Endothelial cell of umbilical vein (primary cell): ENCODE measurements at regions not wholly inside any gene's neighbourhood (a gene's known extent, or its start where the extent isn't known, plus 50 kb on each side); places are given as distances from the start of the nearest gene placed in this dataset.

ENCODE experiments used
- CTCF ChIP-seq, 2 donors: IDR thresholded peaks; 1 replicate in 1 of 2; 2 replicates in 1 of 2; pipeline ENCODE4 v1.5.1; 2011; ENCODE audit warnings: low read length in 2 of 2, mild to moderate bottlenecking in 2 of 2, moderate library complexity in 2 of 2, control low read depth in 1 of 2, inconsistent platforms in 1 of 2, low read depth in 1 of 2; ENCODE audit not compliant: insufficient read depth in 1 of 2; ENCODE audit errors: extremely low read depth in 1 of 2
- EZH2 ChIP-seq: IDR thresholded peaks from 2 replicates; pipeline ENCODE4 v1.6.1; 2012; ENCODE audit warnings: borderline replicate concordance, low read depth, mild to moderate bottlenecking, moderate library complexity, low read length, inconsistent platforms; ENCODE audit not compliant: severe bottlenecking
- JUN ChIP-seq: IDR thresholded peaks from 2 replicates; pipeline ENCODE4 v1.6.1; 2011; ENCODE audit warnings: borderline replicate concordance, low read depth; ENCODE audit not compliant: insufficient read length, insufficient read depth
- POLR2A ChIP-seq: IDR thresholded peaks from 2 replicates; pipeline ENCODE4 v1.6.1; 2012; ENCODE audit warnings: low read depth, mild to moderate bottlenecking, control low read depth, low read length
- POLR2AphosphoS5 ChIP-seq: IDR thresholded peaks from 2 replicates; pipeline ENCODE4 v1.6.1; 2012; ENCODE audit warnings: low read depth, mild to moderate bottlenecking, control low read depth, low read length, moderate library complexity; ENCODE audit not compliant: insufficient read depth

DNA sequence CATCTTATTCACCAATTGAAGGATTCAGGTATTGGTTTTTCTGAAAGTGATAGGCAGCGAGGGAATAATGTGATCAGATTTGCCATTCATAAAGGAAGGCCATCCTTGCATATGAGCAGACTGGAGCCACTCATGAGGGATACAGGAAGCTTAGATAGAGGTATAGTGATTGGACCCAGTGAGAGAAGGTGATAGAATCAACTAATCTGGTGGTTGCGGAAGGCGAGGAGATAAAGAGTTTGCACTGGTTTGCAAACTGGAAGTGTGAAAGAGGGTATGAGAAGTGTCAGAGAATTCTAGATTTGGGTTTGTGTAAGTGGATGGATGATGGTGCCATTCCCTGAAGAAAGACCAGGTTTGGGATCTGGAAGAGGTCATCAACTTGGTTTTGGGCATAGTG, 57.3 kb upstream of the RASGEF1B start:
- no peak for TF ChIP-seq CTCF (IDR thresholded peaks at IDR 0.05; ENCODE audit: extremely low read depth in 1 of 2, insufficient read depth in 1 of 2, low read depth in 1 of 2, low read length in 2 of 2)
- no peak for TF ChIP-seq POLR2AphosphoS5
- TF ChIP-seq JUN: no peak
- TF ChIP-seq POLR2A: no peak
- no peak for TF ChIP-seq EZH2
